ENCODE measurements at regions not wholly inside any gene's neighbourhood (a gene's known extent, or its start where the extent isn't known, plus 50 kb on each side); places are given as distances from the start of the nearest gene placed in this dataset.

DNA sequence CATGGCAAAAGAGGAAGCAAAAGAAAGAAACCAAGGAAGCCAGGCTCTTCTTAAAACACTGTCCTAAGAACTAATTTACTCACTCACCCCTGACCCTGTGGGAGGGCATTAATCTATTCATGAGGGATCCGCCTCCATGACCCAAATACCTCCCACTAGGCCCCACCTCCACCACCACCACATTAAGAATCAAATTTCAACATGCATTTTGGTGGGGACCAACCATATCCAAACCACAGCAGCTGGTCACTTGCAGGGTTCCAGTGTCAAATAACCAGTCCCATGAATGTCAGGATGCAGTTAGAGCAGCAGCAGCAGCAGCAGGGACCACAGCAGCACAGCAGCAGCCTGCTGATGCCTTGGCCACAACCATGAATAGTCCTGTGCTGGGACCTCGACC lies 83.8 kb downstream of the ZC3H11B start:
- DNase-seq (ENCODE audit: low read depth, low spot score): no peak
- in situ Hi-C loops (cut with HindIII; ENCODE audit: low pct_unique_long_range_greater_than_20kb, low sequenced_read_pairs): no loop called here

DNA sequence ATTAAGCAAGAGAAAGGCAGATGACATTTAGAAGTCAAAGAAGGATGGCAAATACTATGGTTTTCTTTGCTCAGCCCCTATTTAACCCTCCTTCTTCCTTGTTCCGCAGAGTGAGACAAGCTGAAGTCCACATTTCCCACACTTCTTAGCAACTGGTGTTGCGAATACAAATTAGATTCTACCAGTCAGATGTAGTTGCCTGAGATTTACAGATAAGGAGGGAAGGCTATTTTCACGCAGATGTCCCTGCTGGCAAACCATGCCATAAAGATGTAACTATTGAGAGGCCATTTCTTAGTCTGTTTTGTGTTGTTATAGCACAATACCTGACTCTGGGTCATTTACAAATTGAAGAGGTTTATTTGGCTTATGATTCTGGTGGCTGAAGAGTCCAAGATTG lies 84.3 kb downstream of the ZC3H11B start:
- in situ Hi-C loops (cut with HindIII; ENCODE audit: low pct_unique_long_range_greater_than_20kb, low sequenced_read_pairs): no loop called here
- no peak for DNase-seq (ENCODE audit: low read depth, low spot score)

DNA sequence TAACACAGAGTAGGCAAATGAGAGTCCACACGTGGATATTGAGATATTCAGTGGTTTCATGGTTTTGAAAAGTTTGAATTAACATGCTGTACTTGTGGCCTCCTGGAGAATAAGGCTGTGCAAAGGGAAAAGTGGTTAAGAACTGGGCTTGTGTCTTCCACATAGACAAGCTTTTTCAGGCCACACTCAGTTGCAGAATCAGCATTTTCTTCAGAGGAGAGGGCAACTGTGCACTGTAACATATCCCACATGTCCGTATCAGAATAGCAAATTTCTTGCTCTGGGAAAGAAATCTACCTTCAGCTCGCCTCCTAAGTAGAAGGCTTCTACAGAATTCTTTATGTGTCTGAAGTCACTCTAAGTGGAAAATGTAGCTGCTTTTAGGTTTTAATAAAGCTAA lies 84.9 kb downstream of the ZC3H11B start:
- in situ Hi-C loops (cut with HindIII; ENCODE audit: low pct_unique_long_range_greater_than_20kb, low sequenced_read_pairs): no loop called here
- no peak for DNase-seq (ENCODE audit: low read depth, low spot score)

DNA sequence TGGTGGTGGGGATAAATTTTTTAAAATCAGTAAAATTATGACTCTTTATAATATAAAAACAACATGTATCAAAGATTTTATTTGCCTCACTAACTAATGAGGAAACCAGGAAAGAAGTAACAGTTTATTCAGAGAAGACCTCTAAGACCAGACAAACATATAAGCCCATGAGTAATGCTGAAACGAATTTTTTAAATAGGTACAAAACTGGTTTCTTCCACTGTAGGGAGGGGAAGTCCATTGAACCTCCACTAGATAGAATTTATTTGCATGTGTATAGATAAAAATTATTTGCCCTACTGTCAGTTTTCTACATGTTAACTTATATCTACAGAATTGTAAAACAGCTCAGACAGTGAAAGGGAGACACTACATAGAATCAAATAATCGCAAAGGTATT lies 86.8 kb downstream of the ZC3H11B start:
- in situ Hi-C loops (cut with HindIII; ENCODE audit: low pct_unique_long_range_greater_than_20kb, low sequenced_read_pairs): no loop called here
- no peak for DNase-seq (ENCODE audit: low read depth, low spot score)

DNA sequence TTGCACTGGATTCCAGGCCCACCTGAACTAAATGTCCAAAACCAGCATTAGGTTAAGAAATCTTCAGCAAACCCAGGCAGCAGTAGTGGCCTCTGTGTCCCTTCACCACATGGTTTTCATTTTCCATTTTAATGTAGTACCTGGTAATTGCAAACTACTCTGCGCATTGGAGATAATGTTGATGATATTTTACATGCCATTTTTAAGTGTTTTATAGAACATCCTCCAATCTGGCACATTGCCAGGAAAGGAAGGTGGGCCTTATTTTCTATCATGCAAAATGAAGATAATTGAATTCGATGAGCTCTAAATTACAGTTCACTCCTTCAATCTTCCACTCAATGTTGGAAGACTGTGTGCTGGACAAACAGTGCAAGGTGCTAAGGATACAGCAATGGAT lies 89.5 kb downstream of the ZC3H11B start:
- in situ Hi-C loops (cut with HindIII; ENCODE audit: low pct_unique_long_range_greater_than_20kb, low sequenced_read_pairs): no loop called here
- no peak for DNase-seq (ENCODE audit: low read depth, low spot score)

DNA sequence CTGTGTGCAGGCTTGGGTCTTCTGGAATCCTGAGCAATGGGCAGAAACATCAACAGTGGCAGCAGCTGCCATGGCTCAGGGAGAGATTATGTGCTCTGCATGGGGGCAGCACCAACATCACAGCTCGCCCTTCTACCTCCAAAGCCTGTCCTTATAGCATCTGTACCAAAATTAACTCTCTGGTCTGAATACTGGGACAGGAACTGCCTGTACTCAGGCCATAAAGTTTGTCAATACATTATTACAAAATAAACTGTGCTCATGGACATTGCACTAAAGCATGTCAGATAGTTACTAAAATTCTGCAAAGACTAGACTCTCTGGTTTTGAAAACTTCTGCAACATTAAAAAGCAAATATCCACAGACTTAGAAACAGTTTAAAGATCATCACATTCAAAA lies 91.6 kb downstream of the ZC3H11B start:
- in situ Hi-C loops (cut with HindIII; ENCODE audit: low pct_unique_long_range_greater_than_20kb, low sequenced_read_pairs): no loop called here
- DNase-seq (ENCODE audit: low read depth, low spot score): no peak

DNA sequence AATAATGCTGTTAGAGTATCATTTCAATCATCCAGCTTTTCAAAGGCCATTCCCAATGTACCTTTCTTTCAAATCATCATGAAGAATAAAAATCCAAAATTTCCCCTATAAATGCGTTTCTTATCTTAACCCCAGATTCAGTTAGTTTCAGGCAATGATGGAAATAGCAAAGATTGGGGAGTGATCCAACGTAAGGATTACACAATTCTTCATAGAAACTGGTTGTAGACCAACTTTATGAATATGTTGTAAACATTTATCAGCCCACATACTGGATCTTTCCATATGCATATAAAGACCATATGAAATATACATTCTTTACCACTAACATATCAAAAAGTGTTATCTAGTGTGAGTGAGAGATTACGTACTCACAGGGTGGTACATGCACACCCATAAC lies 92.7 kb downstream of the ZC3H11B start:
- in situ Hi-C loops (cut with HindIII; ENCODE audit: low pct_unique_long_range_greater_than_20kb, low sequenced_read_pairs): no loop called here
- no peak for DNase-seq (ENCODE audit: low read depth, low spot score)

DNA sequence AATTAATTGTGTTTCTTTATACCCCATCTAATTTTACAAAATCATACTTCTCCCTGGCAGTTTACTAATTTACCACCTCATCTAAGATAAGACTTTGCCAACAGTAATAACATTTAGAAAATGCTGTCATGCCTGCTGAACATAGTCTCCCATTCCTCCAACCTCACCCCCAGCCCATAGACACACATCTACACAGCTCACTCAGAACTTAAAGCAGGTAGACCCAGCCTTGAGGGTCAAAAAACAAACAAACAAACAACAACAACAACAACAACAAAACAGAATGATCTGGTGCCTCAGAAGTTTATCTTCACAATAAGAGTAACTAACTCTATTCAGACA lies 94.0 kb downstream of the ZC3H11B start:
- in situ Hi-C loops (cut with HindIII; ENCODE audit: low pct_unique_long_range_greater_than_20kb, low sequenced_read_pairs): no loop called here
- no peak for DNase-seq (ENCODE audit: low read depth, low spot score)

DNA sequence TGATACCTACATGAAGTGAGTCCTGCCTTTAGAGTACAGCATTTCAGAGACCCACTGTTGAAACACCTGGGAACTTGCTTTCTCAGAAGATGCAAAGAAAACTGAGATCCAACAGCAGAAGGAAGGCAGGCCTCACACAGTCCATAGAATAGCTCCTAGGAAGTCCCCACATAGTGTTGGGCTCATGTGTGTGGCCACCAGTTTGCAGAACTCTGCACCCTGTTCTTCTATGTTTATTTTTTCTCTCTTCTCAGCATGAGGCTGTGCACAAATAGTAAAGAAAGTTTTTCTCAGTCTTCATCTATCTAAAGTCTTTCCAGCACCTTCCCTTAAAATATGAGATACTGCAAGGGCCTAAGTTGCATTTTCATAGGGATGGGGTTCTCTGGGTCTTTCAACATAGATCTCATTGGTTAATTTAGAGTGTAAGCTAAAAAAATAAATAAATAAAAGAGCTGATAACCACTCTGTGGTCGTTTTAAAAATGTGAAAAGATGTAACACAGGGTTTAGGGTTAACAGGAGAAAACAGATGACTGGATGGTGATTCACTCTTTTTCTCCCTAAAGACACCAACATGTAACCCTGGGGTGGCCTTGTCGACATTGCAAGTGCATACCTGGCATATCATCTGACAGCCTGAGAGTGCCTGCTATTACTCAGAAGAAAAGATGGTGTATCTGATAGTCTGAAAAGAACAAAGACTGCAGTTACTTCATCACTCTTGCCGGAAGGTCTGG lies 94.6 kb downstream of the ZC3H11B start:
- in situ Hi-C loops (cut with HindIII; ENCODE audit: low pct_unique_long_range_greater_than_20kb, low sequenced_read_pairs): no loop called here
- DNase-seq (ENCODE audit: low read depth, low spot score): no peak

DNA sequence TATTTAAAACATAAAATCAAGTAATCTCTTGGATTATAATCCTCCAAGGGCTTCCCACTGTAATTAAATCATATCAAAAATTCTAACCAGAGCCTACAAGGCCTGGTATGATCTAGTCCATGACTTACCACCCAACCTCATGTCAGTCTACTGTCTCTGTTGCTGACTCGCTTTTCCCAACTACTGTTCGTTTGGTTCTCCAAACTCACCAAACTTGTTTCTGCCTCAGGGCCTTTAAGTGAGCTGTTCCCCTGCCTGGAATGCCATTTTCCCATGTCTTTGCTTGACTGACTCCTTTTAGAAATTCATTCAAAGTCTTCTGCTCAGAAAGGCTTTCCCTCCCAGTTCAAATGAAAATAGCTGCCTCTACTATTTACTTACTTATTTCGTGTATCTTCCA lies 95.9 kb downstream of the ZC3H11B start:
- in situ Hi-C loops (cut with HindIII; ENCODE audit: low pct_unique_long_range_greater_than_20kb, low sequenced_read_pairs): no loop called here
- no peak for DNase-seq (ENCODE audit: low read depth, low spot score)

DNA sequence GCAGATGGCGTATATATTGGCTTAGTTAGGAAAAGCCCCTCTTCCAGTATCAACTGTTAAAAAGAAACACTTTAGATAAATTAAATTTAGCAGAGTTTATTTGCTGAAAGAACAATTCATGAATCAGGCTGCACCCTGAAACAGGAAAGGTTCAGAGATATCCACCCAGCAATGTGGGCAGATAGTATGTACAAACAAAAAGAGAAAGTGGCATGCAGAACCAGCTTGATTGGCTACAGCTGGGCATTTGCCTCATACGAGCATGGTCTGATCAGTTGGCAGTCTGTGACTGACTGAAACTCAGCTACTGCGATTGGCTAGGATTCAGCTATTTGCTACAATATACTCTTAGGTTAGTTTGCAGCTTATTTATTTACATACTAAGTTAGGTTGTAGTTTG lies 98.2 kb downstream of the ZC3H11B start:
- no peak for DNase-seq (ENCODE audit: low read depth, low spot score)
- in situ Hi-C loops (cut with HindIII; ENCODE audit: low pct_unique_long_range_greater_than_20kb, low sequenced_read_pairs): no loop called here

DNA sequence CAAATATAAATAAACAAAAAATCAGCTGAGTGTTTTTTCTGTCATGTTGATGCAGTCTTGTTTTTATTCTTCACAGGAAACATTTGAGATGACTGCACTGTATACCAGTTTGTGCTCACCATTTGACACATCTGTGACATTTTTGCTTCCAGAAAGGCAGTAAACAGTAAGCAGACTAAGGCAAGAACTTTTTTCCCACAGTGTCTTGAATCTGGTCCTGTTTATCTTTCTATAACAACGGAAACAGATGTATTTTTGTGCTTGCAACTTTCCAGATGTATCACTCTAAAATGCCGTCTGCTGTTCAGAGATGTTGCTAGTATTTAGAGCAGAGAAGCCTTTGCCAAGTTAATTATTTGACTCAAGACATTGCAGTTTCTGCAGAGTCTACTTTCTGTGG lies 105.5 kb downstream of the ZC3H11B start:
- in situ Hi-C loops (cut with HindIII; ENCODE audit: low pct_unique_long_range_greater_than_20kb, low sequenced_read_pairs): no loop called here
- no peak for DNase-seq (ENCODE audit: low read depth, low spot score)

DNA sequence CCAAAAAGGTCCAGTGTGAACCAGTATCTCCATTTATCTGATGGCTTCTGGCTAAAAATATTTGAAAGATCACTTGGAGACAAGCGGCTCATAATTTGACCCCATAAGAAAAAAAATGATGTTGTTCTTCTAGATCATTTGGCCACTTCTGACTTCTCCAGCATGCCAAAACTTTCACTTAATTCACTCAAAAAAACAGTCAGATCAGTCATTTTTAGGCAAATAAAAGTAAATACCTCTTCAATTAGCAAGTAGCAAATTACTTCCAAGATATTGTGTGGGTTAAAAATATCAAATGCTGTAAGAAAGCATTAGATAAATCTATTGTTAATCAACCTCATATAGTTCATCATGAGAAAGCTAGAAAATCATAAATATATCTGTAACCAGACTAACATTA lies 106.0 kb downstream of the ZC3H11B start:
- in situ Hi-C loops (cut with HindIII; ENCODE audit: low pct_unique_long_range_greater_than_20kb, low sequenced_read_pairs): no loop called here
- no peak for DNase-seq (ENCODE audit: low read depth, low spot score)

DNA sequence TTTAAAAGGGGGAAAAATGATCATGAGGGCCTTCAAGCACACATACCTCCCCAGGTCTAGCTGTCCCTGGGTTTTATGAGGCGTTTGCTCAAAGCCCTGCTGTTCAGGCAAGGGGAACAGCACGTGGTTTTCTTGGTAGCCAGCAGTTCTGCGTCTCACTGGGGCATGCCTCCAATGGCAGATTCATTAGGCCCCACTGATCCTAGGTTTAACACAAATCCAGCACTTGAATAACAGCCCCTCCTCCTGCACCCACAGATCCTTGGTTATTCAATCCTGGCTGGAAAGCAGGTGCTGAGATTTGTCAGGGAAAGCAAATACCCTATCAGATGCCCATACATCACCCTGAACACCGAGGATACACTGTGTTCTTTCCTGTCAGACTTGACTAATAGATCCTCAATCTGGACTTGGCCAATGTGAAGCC lies 106.4 kb downstream of the ZC3H11B start:
- in situ Hi-C loops (cut with HindIII; ENCODE audit: low pct_unique_long_range_greater_than_20kb, low sequenced_read_pairs): no loop called here
- DNase-seq (ENCODE audit: low read depth, low spot score): no peak

DNA sequence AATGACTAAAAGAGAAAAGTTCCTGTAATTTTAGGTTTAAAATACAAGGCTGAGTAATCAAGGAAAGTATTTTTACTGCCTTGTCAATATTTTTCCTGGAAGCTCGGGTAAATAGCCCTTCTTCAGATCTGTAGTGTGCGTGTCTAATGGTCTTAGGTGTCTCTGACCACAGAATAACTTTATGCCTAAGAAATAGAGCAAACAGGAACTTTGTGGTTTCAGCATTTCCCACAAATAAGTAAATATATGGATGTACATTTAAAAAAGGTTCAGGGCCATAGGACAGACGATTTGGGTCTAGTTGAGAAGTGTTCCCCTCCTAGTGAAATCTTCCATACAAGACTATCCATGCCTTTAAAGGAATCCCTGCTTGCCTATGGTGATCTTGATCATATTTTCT lies 107.0 kb downstream of the ZC3H11B start:
- no peak for DNase-seq (ENCODE audit: low read depth, low spot score)
- in situ Hi-C loops (cut with HindIII; ENCODE audit: low pct_unique_long_range_greater_than_20kb, low sequenced_read_pairs): no loop called here

DNA sequence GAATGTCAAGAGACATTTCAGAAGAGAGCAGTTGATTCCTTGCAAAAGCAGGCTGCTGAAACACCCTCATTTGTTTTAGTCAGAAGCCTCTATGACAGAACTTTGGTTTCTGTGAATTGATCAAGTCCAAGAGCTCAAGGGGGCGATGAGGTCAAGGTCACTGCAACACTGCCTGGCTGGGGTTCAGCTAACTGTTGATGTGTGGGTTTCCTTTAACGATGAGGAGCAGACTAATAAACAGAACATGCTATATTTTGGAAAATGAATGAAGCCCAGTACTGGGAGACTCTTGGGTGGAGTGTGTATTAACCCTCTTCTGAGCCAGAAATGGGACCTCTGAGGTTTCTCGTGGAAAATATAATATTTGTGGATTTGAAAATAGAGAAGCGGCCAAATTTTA lies 109.3 kb downstream of the ZC3H11B start:
- in situ Hi-C loops (cut with HindIII; ENCODE audit: low pct_unique_long_range_greater_than_20kb, low sequenced_read_pairs): no loop called here
- no peak for DNase-seq (ENCODE audit: low read depth, low spot score)

DNA sequence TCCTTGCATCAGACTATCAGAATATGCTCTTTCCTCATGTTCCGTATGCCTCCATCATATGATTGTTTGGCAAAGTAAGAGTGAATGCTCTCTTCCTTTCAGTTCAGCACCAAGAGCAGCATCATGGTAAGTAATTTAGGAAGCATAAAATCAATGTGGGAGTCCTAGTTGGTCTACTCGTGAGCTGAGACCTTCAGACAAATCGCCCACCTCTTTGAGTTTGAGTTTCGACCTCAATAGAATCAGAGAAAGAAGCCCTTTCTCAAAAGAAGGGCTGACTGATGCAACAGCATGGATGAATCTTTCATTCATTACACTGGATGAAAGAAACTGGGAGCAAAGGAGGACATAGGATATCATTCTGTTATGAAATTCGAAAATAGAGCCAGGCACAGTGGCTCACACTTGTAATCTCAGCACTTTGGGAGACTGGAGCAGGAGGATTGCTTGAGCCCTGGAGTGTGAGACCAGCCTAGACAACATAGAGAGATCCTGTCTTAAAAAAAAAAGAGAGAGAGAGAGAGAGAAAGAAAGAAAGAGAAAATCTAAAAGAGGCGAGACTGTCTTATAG lies 112.5 kb downstream of the ZC3H11B start:
- in situ Hi-C loops (cut with HindIII; ENCODE audit: low pct_unique_long_range_greater_than_20kb, low sequenced_read_pairs): no loop called here
- DNase-seq (ENCODE audit: low read depth, low spot score): peak; percentile 12

DNA sequence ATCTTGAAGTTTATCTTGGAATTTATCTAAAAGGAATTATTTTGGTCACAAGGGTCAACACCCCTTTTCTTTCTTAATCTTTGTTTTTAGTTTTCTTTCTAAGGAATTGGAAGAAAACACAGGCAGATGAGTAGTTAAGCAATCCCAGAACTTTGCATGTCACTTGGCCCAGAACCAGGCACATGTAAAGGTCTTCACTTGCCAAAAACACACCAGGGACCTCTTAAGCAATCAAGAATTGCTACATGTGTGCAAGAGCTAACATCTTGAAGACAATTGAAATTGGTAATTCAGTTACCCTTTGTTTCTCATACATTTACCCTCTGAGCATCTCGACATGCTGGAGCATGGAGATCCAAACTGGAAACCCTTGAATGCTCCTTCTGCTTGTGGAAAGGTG lies 114.2 kb downstream of the ZC3H11B start:
- in situ Hi-C loops (cut with HindIII; ENCODE audit: low pct_unique_long_range_greater_than_20kb, low sequenced_read_pairs): no loop called here
- no peak for DNase-seq (ENCODE audit: low read depth, low spot score)

DNA sequence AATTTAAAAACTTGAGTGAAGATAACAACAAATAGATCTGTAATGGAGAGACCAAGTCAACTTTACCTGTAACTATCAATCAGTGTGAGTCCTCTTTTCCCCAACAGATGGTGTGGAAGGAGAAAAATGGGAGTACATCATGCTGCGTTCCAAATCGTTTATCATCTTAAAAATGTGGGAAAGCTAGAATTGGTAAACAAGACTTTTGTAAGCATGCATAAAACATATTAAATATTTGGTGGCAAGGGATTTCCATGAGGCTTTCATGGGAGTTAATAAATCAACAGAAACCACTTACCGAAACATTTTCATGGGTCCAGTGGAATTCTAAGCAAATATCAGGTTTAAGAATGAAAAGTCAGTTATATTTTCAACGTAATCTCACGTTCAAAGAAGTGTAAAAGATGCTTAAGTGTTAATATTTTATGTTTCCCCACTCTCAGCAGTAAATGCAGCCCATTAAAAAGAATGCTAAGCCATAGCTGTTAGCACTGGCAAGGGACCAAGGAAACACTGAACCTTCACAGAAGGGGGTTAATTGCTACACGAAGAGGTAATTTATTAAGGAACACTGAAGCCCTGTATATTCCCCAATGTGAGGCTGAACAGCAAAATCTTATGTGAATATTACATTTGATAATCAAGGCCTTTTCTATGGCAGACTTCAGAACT lies 117.0 kb downstream of the ZC3H11B start:
- in situ Hi-C loops (cut with HindIII; ENCODE audit: low pct_unique_long_range_greater_than_20kb, low sequenced_read_pairs): no loop called here
- DNase-seq (ENCODE audit: low read depth, low spot score): no peak

All from SK-MEL-5 (cell line).